Skeletal muscle tissue (tissue), 3 donors: ENCODE measurements at regions not wholly inside any gene's neighbourhood (a gene's known extent, or its start where the extent isn't known, plus 50 kb on each side); places are given as distances from the start of the nearest gene placed in this dataset.

Experiments used
- H3K27ac ChIP-seq: one replicate; pipeline ENCODE4 v1.7.0; 2013; ENCODE audit warnings: mild to moderate bottlenecking, low read depth, low read length, inconsistent platforms
- H3K27me3 ChIP-seq, 3 donors: one replicate each; pipeline ENCODE4 v1.7.0; 2013; ENCODE audit warnings: low read length in 3 of 3; ENCODE audit not compliant: control insufficient read depth in 3 of 3, insufficient read depth in 3 of 3
- H3K36me3 ChIP-seq, 3 donors: one replicate each; pipeline ENCODE4 v1.7.0; 2013; ENCODE audit warnings: low read length in 3 of 3; ENCODE audit not compliant: control insufficient read depth in 3 of 3, insufficient read depth in 3 of 3
- H3K4me1 ChIP-seq, 3 donors: one replicate each; pipeline ENCODE4 v1.7.0; 2013; ENCODE audit warnings: low read length in 3 of 3, mild to moderate bottlenecking in 3 of 3; ENCODE audit not compliant: control insufficient read depth in 3 of 3, insufficient read depth in 3 of 3
- H3K4me3 ChIP-seq, 3 donors: one replicate each; pipeline ENCODE4 v1.7.0; 2013; ENCODE audit warnings: low read length in 3 of 3
- H3K9ac ChIP-seq, 3 donors: one replicate each; pipeline ENCODE4 v1.7.0; 2013; ENCODE audit warnings: low read length in 3 of 3, mild to moderate bottlenecking in 3 of 3, moderate library complexity in 2 of 3, low read depth in 1 of 3
- H3K9me3 ChIP-seq, 3 donors: one replicate each; pipeline ENCODE4 v1.7.0; 2013; ENCODE audit warnings: low read length in 3 of 3; ENCODE audit not compliant: control insufficient read depth in 3 of 3
- donor health status: Osteomylitis.

DNA sequence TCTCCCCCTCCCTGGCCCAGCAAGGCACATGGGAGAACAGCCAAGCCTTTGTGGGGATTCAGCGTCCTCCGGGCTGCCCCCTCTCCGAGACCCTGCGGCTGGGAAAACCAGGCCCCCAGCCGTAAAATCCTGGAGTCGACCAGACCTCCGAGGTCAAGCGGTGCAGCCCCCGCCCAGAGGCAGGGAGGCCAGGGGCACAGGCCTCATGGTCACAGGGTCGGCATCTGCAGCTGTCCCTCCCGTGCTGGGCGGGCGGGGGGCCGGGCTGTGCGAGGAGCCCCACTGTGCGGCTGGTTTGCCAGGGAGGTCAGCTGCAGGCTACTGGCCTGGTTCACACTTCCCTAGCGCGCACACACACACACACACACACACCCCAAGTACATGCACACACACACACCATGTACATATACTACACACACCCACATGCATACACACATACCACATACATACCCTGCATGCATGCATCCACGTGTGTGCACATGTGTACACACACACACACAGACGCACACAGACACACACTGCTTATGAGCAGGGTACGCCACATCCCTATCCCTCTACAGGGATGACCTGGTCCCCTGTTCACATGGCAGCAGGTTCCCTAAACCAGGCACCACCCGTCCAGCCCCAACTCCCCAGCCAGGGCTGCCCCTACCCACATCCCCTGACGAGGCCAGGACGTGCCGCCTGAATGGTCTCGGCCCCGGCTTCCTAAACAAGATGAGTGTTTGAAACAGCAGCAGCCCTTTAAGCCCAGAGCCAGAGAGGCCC, 108.9 kb upstream of the CIBAR2 start:
- H3K4me3 ChIP-seq, result no peak overlapping the region
- H3K4me1 ChIP-seq, result peaks cover 18 to 47% (median 36%) of the 10 kb centered on the region in 3 donors
- H3K27ac ChIP-seq, result no peak overlapping the region

GRCh38 chr16:85221771-85222154, 109.5 kb upstream of the CIBAR2 start:
- peaks cover 18 to 43% (median 35%) of the 10 kb centered on the region in 3 donors for H3K4me1 ChIP-seq
- no peaks in the 10 kb centered on the region for H3K9me3 ChIP-seq
- H3K9ac ChIP-seq, result peak overlapping the region in 1 of 3 donors; percentile 25
- H3K36me3 ChIP-seq, result no peaks in the 10 kb centered on the region
- H3K27ac ChIP-seq, result no peak overlapping the region
- no peak overlapping the region for H3K4me3 ChIP-seq
- H3K27me3 ChIP-seq, result no peaks in the 10 kb centered on the region

More for the DNA sequence above, 108.9 kb upstream of the CIBAR2 start:
- H3K9ac ChIP-seq, result peak overlapping the region in 1 of 3 donors; percentile 50
- no peaks in the 10 kb centered on the region for H3K36me3 ChIP-seq
- no peaks in the 10 kb centered on the region for H3K9me3 ChIP-seq
- no peaks in the 10 kb centered on the region for H3K27me3 ChIP-seq

DNA sequence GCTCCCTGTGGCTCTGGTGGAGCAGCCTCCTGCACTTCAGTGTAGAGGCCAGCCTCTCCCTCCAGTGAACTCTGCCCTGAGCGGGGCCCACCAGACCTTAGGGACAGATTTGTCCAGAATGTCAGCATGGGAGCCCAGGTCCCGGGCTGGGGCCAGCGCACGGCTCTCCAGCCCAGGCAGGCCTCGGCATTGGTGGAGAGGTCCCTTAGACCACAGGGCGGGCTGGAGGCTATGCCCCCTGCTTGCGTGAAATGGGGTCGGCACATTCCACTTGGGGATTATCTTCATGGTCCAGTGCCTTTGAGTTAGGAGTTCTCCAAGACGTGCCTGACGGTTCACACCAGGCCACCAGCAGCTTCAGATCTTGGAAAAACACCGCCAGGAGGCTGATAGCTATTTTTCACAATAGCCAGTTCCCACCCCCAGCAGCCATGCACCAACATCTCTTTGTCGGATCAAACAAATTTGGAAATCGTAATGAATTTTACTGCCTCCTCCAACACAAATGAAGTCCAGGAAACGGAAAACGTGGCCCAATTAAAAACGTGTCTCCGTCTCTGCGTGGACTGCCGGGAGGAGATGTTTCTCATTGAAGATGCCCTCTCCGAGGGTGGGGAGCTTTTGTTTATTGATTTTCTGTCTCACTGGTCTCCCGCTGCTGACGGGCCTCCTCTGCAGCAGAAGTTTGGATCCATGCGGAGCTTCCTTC, 110.0 kb upstream of the CIBAR2 start:
- Histone ChIP-seq H3K9ac (no peak overlapping the region), H3K27me3 (no peaks in the 10 kb centered on the region), H3K4me3 (no peak overlapping the region), H3K27ac (no peak overlapping the region), H3K36me3 (no peaks in the 10 kb centered on the region), H3K4me1 (peaks cover 20 to 40% (median 33%) of the 10 kb centered on the region in 3 donors), H3K9me3 (no peaks in the 10 kb centered on the region)

GRCh38 chr16:85225257-85225656, 113.0 kb upstream of the CIBAR2 start:
- Histone ChIP-seq H3K27me3 (no peaks in the 10 kb centered on the region), H3K36me3 (no peaks in the 10 kb centered on the region), H3K4me3 (no peak overlapping the region), H3K27ac (no peak overlapping the region), H3K9me3 (no peaks in the 10 kb centered on the region), H3K4me1 (peaks cover 25 to 47% (median 39%) of the 10 kb centered on the region in 3 donors), H3K9ac (no peak overlapping the region)

DNA sequence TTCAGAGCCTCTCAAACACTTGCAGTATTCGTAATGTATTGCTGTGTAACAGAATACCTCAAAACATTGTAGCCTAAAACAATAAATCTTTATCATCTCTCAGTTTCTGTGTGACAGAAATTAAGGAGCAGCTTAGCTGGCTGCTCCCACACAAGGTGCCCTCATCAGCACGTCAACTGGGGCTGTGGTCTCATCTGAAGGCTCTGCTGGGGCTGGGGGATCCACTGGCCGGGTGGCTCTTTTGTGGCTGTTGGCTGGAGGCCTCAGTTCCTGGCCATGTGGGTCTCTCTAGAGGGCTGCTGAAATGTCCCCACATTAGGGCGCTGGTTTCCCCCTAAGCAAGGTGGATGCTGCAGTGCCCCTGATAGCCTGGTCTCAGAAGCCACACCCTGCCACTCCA, 113.4 kb upstream of the CIBAR2 start:
- H3K36me3 ChIP-seq, result no peaks in the 10 kb centered on the region
- H3K9ac ChIP-seq, result no peak overlapping the region
- H3K27me3 ChIP-seq, result no peaks in the 10 kb centered on the region
- no peak overlapping the region for H3K27ac ChIP-seq
- no peaks in the 10 kb centered on the region for H3K9me3 ChIP-seq
- H3K4me3 ChIP-seq, result no peak overlapping the region
- H3K4me1 ChIP-seq, result peaks cover 23 to 44% (median 35%) of the 10 kb centered on the region in 3 donors

- Histone ChIP-seq H3K4me1 (peaks cover 26 to 40% (median 36%) of the 10 kb centered on the region in 3 donors), H3K9me3 (no peaks in the 10 kb centered on the region), H3K27ac (no peak overlapping the region), H3K9ac (no peak overlapping the region), H3K4me3 (no peak overlapping the region), H3K27me3 (no peaks in the 10 kb centered on the region), H3K36me3 (no peaks in the 10 kb centered on the region)
These were observed 115.0 kb upstream of the CIBAR2 start for GRCh38 chr16:85227084-85227945.

DNA sequence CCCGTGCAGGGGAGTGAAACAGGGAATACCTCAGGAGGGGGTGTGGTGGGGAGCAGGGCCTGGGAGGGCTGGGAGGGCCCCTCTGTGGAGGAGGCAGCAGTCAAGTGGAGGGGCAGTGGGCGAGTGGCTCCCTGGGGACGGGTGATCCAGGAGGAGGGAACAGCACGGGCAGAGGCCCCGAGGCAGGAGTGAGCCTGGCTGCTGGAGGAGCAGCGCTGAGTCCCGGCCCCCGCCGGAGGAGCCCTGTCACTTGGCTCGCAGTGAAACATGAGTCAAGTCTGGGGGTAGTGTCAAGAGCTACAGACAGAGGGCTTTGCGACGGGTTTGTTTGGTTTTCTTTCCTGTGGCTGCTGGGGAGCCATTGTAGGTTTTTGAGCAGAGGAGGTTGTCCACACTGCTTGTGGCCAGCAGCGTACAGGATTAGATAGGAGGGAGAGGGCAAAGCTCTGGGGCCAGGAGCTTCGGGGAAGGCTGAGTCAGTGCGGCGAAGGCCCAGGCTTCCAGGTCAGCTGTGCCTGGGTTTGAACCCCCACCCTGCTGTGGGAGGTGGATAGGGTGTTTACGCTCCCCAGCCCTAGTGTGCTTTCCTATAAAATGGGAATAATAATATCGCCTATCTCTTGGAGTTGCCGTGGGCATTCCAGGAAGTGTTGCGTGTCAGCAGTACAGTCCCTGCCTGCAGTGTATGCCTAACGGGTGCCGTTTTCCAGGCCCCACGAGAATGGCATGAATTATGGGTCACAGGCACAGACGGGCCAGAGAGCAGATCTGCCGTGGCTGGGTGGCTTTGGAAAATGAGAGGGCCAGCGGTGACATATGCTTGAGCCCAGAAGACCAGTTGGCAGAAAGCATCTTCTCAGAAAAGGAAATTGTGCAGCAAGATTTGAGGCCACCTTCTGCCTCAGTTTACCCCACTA, 115.9 kb upstream of the CIBAR2 start:
- Histone ChIP-seq H3K36me3 (no peaks in the 10 kb centered on the region), H3K9ac (no peak overlapping the region), H3K27me3 (no peaks in the 10 kb centered on the region), H3K4me1 (peaks cover 35 to 47% (median 45%) of the 10 kb centered on the region in 3 donors), H3K9me3 (no peaks in the 10 kb centered on the region), H3K4me3 (no peak overlapping the region), H3K27ac (no peak overlapping the region)

GRCh38 chr16:85228970-85229430, 116.7 kb upstream of the CIBAR2 start:
- Histone ChIP-seq H3K27ac (no peak overlapping the region), H3K27me3 (no peaks in the 10 kb centered on the region), H3K36me3 (no peaks in the 10 kb centered on the region), H3K9me3 (no peaks in the 10 kb centered on the region), H3K4me1 (peaks cover 38 to 54% (median 47%) of the 10 kb centered on the region in 3 donors), H3K4me3 (no peak overlapping the region), H3K9ac (no peak overlapping the region)

DNA sequence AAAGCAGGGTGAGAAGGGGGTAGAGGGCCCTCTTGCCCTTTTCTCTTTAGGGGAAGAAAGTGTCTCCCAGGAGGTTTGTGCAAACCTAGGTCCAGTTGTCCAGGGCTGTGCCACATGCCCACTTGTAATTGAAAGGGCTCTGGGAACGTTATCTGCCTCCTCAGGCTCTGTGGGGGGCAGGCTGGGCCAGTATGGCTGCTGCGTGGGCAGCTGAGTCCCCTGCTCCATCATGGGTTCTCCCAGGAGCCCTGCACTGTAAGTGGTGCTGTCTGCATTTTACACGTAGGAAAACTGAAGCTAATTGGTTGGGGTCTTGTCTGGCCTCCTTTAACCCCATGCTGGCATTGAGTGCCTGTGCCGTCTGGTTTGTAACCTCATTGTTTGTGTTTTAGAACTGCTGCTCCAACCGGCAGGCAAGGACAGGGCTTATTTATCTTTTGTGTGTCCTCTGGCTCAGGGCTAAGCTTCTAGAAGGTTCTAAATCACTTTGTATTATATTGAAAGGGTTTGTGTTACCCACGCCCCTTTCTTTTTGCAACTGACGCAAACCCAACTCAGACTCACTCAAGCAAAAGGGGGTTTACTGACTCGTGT, 117.7 kb upstream of the CIBAR2 start:
- H3K4me1 ChIP-seq, result peaks cover 41 to 61% (median 52%) of the 10 kb centered on the region in 3 donors
- H3K27ac ChIP-seq, result no peak overlapping the region
- H3K9ac ChIP-seq, result no peak overlapping the region
- H3K27me3 ChIP-seq, result no peaks in the 10 kb centered on the region
- H3K4me3 ChIP-seq, result no peak overlapping the region
- no peaks in the 10 kb centered on the region for H3K9me3 ChIP-seq
- no peaks in the 10 kb centered on the region for H3K36me3 ChIP-seq
